GM19395 (cell line): ENCODE measurements at regions not wholly inside any gene's neighbourhood (a gene's known extent, or its start where the extent isn't known, plus 50 kb on each side); places are given as distances from the start of the nearest gene placed in this dataset.

Source experiments
- ATAC-seq: cut with Tn5 transposase; IDR thresholded peaks from one replicate; pipeline ENCODE4 v1.9.1; 2021; ENCODE audit warnings: mild to moderate bottlenecking, moderate library complexity; ENCODE audit not compliant: unreplicated experiment

- no peak for ATAC-seq
Observed at GRCh38 chr5:27706832-27707231, 668.4 kb upstream of the CDH9 start.

- no peak for ATAC-seq
Observed at GRCh38 chr5:27705661-27706060, 667.3 kb upstream of the CDH9 start.

GRCh38 chr5:27701931-27702903 lies 663.8 kb upstream of the CDH9 start:
- ATAC-seq = no peak

GRCh38 chr5:27700526-27700925 lies 662.1 kb upstream of the CDH9 start:
- no peak for ATAC-seq

GRCh38 chr5:27682600-27682999 lies 644.2 kb upstream of the CDH9 start:
- no peak for ATAC-seq

- no peak for ATAC-seq
Observed at GRCh38 chr5:27652505-27652904, 614.1 kb upstream of the CDH9 start.

- ATAC-seq = no peak
Observed at GRCh38 chr5:27639005-27639612, 600.7 kb upstream of the CDH9 start.

- no peak for ATAC-seq
Observed at GRCh38 chr5:27619982-27620381, 581.6 kb upstream of the CDH9 start.

- no peak for ATAC-seq
Observed at GRCh38 chr5:27612161-27612560, 573.8 kb upstream of the CDH9 start.

GRCh38 chr5:27608992-27609391 lies 570.6 kb upstream of the CDH9 start:
- no peak for ATAC-seq

- ATAC-seq = no peak
Observed at GRCh38 chr5:27598576-27598975, 560.2 kb upstream of the CDH9 start.

- no peak for ATAC-seq
Observed at GRCh38 chr5:27594141-27594540, 555.8 kb upstream of the CDH9 start.

GRCh38 chr5:27592231-27592630 lies 553.8 kb upstream of the CDH9 start:
- no peak for ATAC-seq

GRCh38 chr5:27590503-27590902 lies 552.1 kb upstream of the CDH9 start:
- no peak for ATAC-seq

GRCh38 chr5:27578279-27578678 lies 539.9 kb upstream of the CDH9 start:
- no peak for ATAC-seq

GRCh38 chr5:27571681-27572080 lies 533.3 kb upstream of the CDH9 start:
- no peak for ATAC-seq

GRCh38 chr5:27568811-27569210 lies 530.4 kb upstream of the CDH9 start:
- no peak for ATAC-seq

GRCh38 chr5:27561408-27561807 lies 523.0 kb upstream of the CDH9 start:
- no peak for ATAC-seq

- ATAC-seq = no peak
Observed at GRCh38 chr5:27548484-27548883, 510.1 kb upstream of the CDH9 start.

GRCh38 chr5:27535031-27535557 lies 496.7 kb upstream of the CDH9 start:
- ATAC-seq = no peak

GRCh38 chr5:27532305-27532704 lies 493.9 kb upstream of the CDH9 start:
- ATAC-seq = no peak

- no peak for ATAC-seq
Observed at GRCh38 chr5:27524515-27524914, 486.1 kb upstream of the CDH9 start.
